HepG2 (cell line): ENCODE measurements at regions not wholly inside any gene's neighbourhood (a gene's known extent, or its start where the extent isn't known, plus 50 kb on each side); places are given as distances from the start of the nearest gene placed in this dataset.
"Not testable (repeated sequence)": the region's sequence is repeated elsewhere in the genome, so short reads cannot be mapped to it uniquely, and the experiment has no call there.

Experiments
- CHD2 ChIP-seq: IDR thresholded peaks from 2 replicates; pipeline ENCODE4 v1.6.1; 2011; ENCODE audit warnings: low read depth, low read length, improper control_type of control experiment
- EZH2 ChIP-seq: conservative IDR thresholded peaks from 2 replicates; pipeline ENCODE4 v1.6.1; 2012; ENCODE audit warnings: mild to moderate bottlenecking, low read depth, low read length, moderate library complexity
- FOXP1 ChIP-seq, 2 experiments: fragments of 450-650 bp in 1 of 2; IDR thresholded peaks; 2 replicates each; pipeline ENCODE4 v1.6.1; 2017 to 2018; ENCODE audit warnings: antibody characterized with exemption in 1 of 2
- GABPA ChIP-seq, 2 experiments: IDR thresholded peaks; 2 replicates each; pipeline ENCODE4 v1.6.1; 2011 to 2016; ENCODE audit warnings: low read depth in 2 of 2, low read length in 1 of 2, missing biosample characterization in 1 of 2, missing genetic modification characterization in 1 of 2
- JUN ChIP-seq: sonication (generic); formaldehyde crosslinking; IDR thresholded peaks from 2 replicates; pipeline ENCODE4 v1.4.0; 2020; ENCODE audit warnings: mild to moderate bottlenecking, missing genetic modification reagents
- MTA3 ChIP-seq: sonication (generic); formaldehyde crosslinking; IDR thresholded peaks from 2 replicates; pipeline ENCODE4 v1.4.0; 2020; ENCODE audit warnings: missing genetic modification reagents
- RXRA ChIP-seq: sonication (generic); formaldehyde crosslinking; IDR thresholded peaks from 2 replicates; pipeline ENCODE4 v1.5.1; 2020; ENCODE audit warnings: missing genetic modification reagents
- ZNF44 ChIP-seq: sonication (generic); formaldehyde crosslinking; IDR thresholded peaks from 2 replicates; pipeline ENCODE4 v1.5.1; 2020; ENCODE audit warnings: mild to moderate bottlenecking, missing genetic modification reagents
- TF ChIP-seq, protein P1 (sequence below): sonication (generic); formaldehyde crosslinking; IDR thresholded peaks from 2 replicates; pipeline ENCODE4 v1.5.0; 2020; ENCODE audit warnings: mild to moderate bottlenecking, missing genetic modification reagents, moderate library complexity
- TF ChIP-seq, protein P2 (sequence below): sonication (generic); formaldehyde crosslinking; IDR thresholded peaks from 2 replicates; pipeline ENCODE4 v1.8.1; 2023; ENCODE audit warnings: mild to moderate bottlenecking, inconsistent platforms, moderate library complexity, missing genetic modification reagents, borderline replicate concordance

DNA sequence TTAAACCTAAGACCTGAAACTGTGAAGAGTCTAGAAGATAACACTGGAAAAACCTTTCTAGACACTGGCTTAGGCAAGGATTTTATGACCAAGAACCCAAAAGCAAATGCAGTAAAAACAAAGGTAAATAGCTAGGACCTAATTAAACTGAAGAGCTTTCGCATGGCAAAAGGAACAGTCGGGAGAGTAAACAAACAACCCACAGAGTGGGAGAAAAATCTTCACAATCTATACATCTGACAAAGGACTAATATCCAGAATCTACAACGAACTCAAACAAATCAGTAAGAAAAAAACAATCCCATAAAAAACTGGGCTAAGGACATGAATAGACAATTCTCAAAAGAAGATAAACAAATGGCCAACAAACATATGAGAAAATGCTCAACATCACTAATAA lies 64.4 kb upstream of the MED14 start:
- not testable (repeated sequence) for TF ChIP-seq GABPA (IDR thresholded peaks at IDR 0.05; ENCODE audit: low read depth, low read length); GABPA (CRISPR knock-in tag; IDR thresholded peaks at IDR 0.05; ENCODE audit: low read depth); JUN (CRISPR knock-in tag); RXRA (CRISPR knock-in tag); EZH2; CHD2; ZNF44 (CRISPR knock-in tag); FOXP1 (IDR thresholded peaks at IDR 0.05); FOXP1 (CRISPR knock-in tag; IDR thresholded peaks at IDR 0.05); MTA3 (CRISPR knock-in tag)
- TF ChIP-seq, protein P1, sequence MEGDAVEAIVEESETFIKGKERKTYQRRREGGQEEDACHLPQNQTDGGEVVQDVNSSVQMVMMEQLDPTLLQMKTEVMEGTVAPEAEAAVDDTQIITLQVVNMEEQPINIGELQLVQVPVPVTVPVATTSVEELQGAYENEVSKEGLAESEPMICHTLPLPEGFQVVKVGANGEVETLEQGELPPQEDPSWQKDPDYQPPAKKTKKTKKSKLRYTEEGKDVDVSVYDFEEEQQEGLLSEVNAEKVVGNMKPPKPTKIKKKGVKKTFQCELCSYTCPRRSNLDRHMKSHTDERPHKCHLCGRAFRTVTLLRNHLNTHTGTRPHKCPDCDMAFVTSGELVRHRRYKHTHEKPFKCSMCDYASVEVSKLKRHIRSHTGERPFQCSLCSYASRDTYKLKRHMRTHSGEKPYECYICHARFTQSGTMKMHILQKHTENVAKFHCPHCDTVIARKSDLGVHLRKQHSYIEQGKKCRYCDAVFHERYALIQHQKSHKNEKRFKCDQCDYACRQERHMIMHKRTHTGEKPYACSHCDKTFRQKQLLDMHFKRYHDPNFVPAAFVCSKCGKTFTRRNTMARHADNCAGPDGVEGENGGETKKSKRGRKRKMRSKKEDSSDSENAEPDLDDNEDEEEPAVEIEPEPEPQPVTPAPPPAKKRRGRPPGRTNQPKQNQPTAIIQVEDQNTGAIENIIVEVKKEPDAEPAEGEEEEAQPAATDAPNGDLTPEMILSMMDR (CRISPR knock-in tag), result not testable (repeated sequence)
- TF ChIP-seq, protein P2, sequence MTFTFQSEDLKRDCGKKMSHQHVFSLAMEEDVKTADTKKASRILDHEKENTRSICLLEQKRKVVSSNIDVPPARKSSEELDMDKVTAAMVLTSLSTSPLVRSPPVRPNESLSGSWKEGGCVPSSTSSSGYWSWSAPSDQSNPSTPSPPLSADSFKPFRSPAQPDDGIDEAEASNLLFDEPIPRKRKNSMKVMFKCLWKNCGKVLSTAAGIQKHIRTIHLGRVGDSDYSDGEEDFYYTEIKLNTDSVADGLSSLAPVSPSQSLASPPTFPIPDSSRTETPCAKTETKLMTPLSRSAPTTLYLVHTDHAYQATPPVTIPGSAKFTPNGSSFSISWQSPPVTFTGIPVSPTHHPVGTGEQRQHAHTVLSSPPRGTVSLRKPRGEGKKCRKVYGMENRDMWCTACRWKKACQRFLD (CRISPR knock-in tag), result not testable (repeated sequence)
